Uterus (tissue), 2 donors: ENCODE measurements at regions not wholly inside any gene's neighbourhood (a gene's known extent, or its start where the extent isn't known, plus 50 kb on each side); places are given as distances from the start of the nearest gene placed in this dataset.

Experiments used
- CTCF ChIP-seq, 4 experiments: fragments of 200-600 bp in 2 of 4; fragments of 450-650 bp in 2 of 4; sonication (generic) in 2 of 4; IDR thresholded peaks; one replicate each; pipeline ENCODE4 v1.5.1; 2016 to 2019; ENCODE audit warnings: antibody characterized with exemption in 4 of 4, mild to moderate bottlenecking in 2 of 4, moderate library complexity in 1 of 4
- POLR2A ChIP-seq, 2 donors: fragments of 450-650 bp; IDR thresholded peaks; one replicate each; pipeline ENCODE4 v1.6.1; 2016; ENCODE audit warnings: antibody characterized with exemption in 2 of 2, mild to moderate bottlenecking in 1 of 2, moderate library complexity in 1 of 2

DNA sequence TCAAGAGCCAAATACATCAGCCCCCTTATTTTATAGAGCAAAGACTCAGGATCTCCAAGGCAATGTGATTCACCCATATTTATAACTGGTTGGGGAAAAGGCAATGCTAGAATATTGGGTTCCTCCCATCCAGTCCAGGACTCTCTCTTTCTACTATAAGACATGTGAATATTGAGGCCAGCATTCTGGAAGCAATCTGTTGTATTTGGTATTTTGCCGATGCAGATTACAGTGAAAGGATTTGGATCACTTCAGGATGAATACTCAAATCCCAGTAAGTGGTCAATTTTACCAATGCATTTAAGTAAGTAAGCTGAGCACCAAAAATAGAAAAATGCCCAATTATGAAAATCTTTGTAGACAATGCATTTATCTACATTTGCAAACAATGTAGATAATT is 1834.7 kb upstream of the PIK3C3 start:
- TF ChIP-seq POLR2A (IDR thresholded peaks at IDR 0.05) (no peak), CTCF (IDR thresholded peaks at IDR 0.05) (no peak)
